Suprapubic skin (tissue), 3 donors: ENCODE measurements at regions not wholly inside any gene's neighbourhood (a gene's known extent, or its start where the extent isn't known, plus 50 kb on each side); places are given as distances from the start of the nearest gene placed in this dataset.

Experiments used
- POLR2AphosphoS5 ChIP-seq, 3 donors: sonication (generic); formaldehyde crosslinking; IDR thresholded peaks; one replicate each; pipeline ENCODE4 v1.6.1; 2017; ENCODE audit warnings: antibody characterized with exemption in 3 of 3
- TF ChIP-seq, protein P1 (sequence below), 2 donors: fragments of 200-600 bp in 1 of 2; fragments of 450-650 bp in 1 of 2; sonication (generic) in 1 of 2; IDR thresholded peaks; one replicate each; pipeline ENCODE4 v1.5.1; 2016 to 2019; ENCODE audit warnings: antibody characterized with exemption in 2 of 2, mild to moderate bottlenecking in 1 of 2, moderate library complexity in 1 of 2

DNA sequence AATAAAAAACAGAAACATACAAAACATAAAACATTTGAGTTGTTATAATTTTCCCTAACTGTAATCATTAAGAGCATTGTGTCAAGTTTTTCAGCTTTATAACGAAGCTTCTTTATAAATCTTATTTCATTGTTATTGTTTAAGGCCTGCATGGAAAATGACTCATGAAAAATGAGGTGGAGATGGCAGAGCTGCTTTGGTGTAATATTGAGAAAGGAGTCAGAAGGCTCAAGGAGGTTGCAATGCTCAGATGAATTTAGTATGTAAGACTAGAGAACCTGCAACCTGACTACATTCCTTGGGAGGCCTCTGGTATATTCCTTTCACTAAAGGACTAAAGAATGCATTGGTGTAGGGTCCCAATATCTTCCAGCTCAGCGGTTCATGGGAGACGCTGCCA is 61.5 kb downstream of the TMEM30B start:
- TF ChIP-seq, protein P1, sequence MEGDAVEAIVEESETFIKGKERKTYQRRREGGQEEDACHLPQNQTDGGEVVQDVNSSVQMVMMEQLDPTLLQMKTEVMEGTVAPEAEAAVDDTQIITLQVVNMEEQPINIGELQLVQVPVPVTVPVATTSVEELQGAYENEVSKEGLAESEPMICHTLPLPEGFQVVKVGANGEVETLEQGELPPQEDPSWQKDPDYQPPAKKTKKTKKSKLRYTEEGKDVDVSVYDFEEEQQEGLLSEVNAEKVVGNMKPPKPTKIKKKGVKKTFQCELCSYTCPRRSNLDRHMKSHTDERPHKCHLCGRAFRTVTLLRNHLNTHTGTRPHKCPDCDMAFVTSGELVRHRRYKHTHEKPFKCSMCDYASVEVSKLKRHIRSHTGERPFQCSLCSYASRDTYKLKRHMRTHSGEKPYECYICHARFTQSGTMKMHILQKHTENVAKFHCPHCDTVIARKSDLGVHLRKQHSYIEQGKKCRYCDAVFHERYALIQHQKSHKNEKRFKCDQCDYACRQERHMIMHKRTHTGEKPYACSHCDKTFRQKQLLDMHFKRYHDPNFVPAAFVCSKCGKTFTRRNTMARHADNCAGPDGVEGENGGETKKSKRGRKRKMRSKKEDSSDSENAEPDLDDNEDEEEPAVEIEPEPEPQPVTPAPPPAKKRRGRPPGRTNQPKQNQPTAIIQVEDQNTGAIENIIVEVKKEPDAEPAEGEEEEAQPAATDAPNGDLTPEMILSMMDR (IDR thresholded peaks at IDR 0.05), result no peak
- no peak for TF ChIP-seq POLR2AphosphoS5 (IDR thresholded peaks at IDR 0.05)
